ENCODE measurements at regions not wholly inside any gene's neighbourhood (a gene's known extent, or its start where the extent isn't known, plus 50 kb on each side); places are given as distances from the start of the nearest gene placed in this dataset.

GRCh38 chr15:46265664-46266347 is 631.0 kb downstream of the SQOR start:
- peaks cover 6 to 18% of the 10 kb centered on the region in 2 donors for H3K4me1 ChIP-seq (replicated peaks in 1 of 2)
- H3K27me3 ChIP-seq: no peaks in the 10 kb centered on the region
- 23 to 48% (median 41%) methylated on average over 3 of the region's 3 CpGs for WGBS, 4 donors
- DNase-seq: peak in 2 of 7 donors; percentile 22 to 39
- H3K9me3 ChIP-seq (replicated peaks in 1 of 3): no peaks in the 10 kb centered on the region
- intact Hi-C loops (cut with DNase I): no loop called here
- no peak overlapping the region for H3K4me3 ChIP-seq
- TF ChIP-seq POLR2A (IDR thresholded peaks at IDR 0.05): no peak
- TF ChIP-seq, protein P1, sequence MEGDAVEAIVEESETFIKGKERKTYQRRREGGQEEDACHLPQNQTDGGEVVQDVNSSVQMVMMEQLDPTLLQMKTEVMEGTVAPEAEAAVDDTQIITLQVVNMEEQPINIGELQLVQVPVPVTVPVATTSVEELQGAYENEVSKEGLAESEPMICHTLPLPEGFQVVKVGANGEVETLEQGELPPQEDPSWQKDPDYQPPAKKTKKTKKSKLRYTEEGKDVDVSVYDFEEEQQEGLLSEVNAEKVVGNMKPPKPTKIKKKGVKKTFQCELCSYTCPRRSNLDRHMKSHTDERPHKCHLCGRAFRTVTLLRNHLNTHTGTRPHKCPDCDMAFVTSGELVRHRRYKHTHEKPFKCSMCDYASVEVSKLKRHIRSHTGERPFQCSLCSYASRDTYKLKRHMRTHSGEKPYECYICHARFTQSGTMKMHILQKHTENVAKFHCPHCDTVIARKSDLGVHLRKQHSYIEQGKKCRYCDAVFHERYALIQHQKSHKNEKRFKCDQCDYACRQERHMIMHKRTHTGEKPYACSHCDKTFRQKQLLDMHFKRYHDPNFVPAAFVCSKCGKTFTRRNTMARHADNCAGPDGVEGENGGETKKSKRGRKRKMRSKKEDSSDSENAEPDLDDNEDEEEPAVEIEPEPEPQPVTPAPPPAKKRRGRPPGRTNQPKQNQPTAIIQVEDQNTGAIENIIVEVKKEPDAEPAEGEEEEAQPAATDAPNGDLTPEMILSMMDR (IDR thresholded peaks at IDR 0.05): no peak
- no peaks in the 10 kb centered on the region for H3K36me3 ChIP-seq (replicated peaks in 1 of 2)
- peak overlapping the region in 1 of 5 donors; percentile 14 for H3K27ac ChIP-seq

DNA sequence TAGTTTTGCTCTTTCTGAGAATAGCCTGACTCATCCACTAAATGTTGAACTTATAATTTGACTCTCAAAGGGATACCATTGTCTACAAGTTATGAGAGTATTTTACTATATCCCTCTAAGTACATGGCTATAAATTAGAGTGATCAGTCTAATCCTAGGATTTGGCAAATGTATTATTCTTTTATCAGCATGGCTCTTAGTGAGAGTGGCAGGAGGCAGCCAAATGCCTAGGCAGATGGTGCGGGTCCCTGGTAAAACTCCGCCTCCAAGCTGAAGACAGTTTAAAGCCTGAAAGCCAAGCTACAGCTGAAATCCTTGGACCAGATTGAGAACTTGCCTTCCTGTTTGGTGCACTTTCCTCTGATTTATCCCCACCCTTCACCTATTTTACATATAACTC is 631.8 kb downstream of the SQOR start:
- no peaks in the 10 kb centered on the region for H3K36me3 ChIP-seq (replicated peaks in 1 of 2)
- H3K4me1 ChIP-seq (replicated peaks in 1 of 2): peaks cover 6 to 18% of the 10 kb centered on the region in 2 donors
- H3K9me3 ChIP-seq (replicated peaks in 1 of 3): no peaks in the 10 kb centered on the region
- no peak overlapping the region for H3K27ac ChIP-seq
- TF ChIP-seq, protein P1 (IDR thresholded peaks at IDR 0.05): no peak
- no peak for TF ChIP-seq POLR2A (IDR thresholded peaks at IDR 0.05)
- 66 to 81% (median 69%) methylated on average over 2 of the region's 2 CpGs for WGBS, 4 donors
- no peak for DNase-seq
- no peaks in the 10 kb centered on the region for H3K27me3 ChIP-seq
- intact Hi-C loops (cut with DNase I): no loop called here
- H3K4me3 ChIP-seq: no peak overlapping the region

DNA sequence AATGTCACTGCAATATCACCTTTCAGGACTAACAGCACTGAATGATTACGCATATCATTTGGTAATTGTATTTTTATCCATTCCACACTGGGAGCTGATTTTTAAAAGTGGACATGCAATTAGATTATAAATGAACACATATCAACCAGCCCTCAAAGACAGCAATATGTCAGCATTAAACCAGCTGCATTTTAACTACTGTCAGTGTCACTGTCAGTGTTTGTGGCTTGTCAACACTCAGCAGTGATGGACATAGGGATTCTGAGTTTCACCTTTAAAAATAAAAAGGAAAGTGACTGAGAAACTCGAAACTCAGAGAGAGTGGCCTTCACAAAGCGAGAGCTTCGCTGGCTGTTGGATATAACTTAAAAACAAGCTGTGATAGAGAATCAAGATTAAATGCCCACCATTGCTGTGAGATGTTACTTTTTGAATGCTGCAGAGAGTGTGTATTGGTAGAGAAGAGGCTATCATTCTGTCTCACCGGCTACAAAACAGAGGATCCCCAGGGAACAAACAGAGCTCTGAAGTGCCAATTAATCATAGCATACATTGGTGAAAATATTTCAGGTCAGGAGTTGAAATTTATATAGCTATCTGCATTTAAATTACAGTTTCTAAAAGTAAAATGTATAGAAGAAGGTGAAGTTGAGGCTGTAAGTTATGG is 635.8 kb downstream of the SQOR start:
- WGBS, 4 donors: 58 to 65% (median 59%) methylated on average over 5 of the region's 5 CpGs
- intact Hi-C loops (cut with DNase I): no loop called here
- H3K27me3 ChIP-seq: no peaks in the 10 kb centered on the region
- H3K4me3 ChIP-seq: no peak overlapping the region
- no peak overlapping the region for H3K27ac ChIP-seq
- no peak for TF ChIP-seq POLR2A (IDR thresholded peaks at IDR 0.05)
- TF ChIP-seq, protein P1 (IDR thresholded peaks at IDR 0.05): no peak
- no peaks in the 10 kb centered on the region for H3K9me3 ChIP-seq (replicated peaks in 1 of 3)
- no peaks in the 10 kb centered on the region for H3K36me3 ChIP-seq (replicated peaks in 1 of 2)
- peaks cover 3 to 10% of the 10 kb centered on the region in 2 donors for H3K4me1 ChIP-seq (replicated peaks in 1 of 2)
- DNase-seq: no peak

- intact Hi-C loops (cut with DNase I): no loop called here
Measured at GRCh38 chr15:46275701-46276100, 640.9 kb downstream of the SQOR start.

More at GRCh38 chr15:46275701-46276100, 640.9 kb downstream of the SQOR start:
- Histone ChIP-seq H3K4me1 (replicated peaks in 1 of 2) (no peaks in the 10 kb centered on the region), H3K4me3 (no peak overlapping the region), H3K27ac (no peak overlapping the region), H3K36me3 (replicated peaks in 1 of 2) (no peaks in the 10 kb centered on the region), H3K27me3 (no peaks in the 10 kb centered on the region), H3K9me3 (replicated peaks in 1 of 3) (no peaks in the 10 kb centered on the region)
- DNase-seq: no peak
- WGBS, 4 donors: 70 to 94% (median 80%) methylated on average over 1 of the region's 1 CpG
- TF ChIP-seq, protein P1 (IDR thresholded peaks at IDR 0.05): no peak
- TF ChIP-seq POLR2A (IDR thresholded peaks at IDR 0.05): no peak

All from adrenal gland (tissue), 9 donors.